GM21360 (cell line): ENCODE measurements at regions not wholly inside any gene's neighbourhood (a gene's known extent, or its start where the extent isn't known, plus 50 kb on each side); places are given as distances from the start of the nearest gene placed in this dataset.

Source experiments
- ATAC-seq: cut with Tn5 transposase; IDR thresholded peaks from one replicate; pipeline ENCODE4 v1.9.1; 2021; ENCODE audit warnings: mild to moderate bottlenecking, moderate library complexity; ENCODE audit not compliant: unreplicated experiment

DNA sequence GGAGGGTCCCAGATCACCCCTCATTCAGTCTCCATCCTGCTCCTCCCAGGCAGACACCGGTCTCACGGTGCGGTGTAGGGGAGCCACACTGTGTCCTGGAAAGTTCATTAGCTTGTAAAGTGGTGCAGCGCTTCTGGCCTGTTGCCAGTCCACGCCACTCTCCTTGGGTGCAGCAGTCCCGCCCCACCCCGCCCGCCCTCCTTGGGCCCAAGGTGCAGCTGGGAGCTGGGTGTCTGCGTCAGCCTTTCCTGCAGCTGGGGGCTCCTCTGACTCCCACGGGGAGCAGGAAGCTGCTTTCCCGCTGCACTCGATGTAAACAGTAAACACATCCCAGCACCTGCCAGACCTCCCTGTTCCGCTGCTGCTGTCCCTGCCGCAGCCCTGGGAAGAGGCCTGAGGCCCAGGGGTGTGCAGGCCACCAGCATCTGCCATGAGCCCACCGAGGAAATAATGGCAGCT, 53.8 kb upstream of the ASB18 start:
- ATAC-seq = no peak

GRCh38 chr2:236318401-236318800, 54.2 kb upstream of the ASB18 start:
- no peak for ATAC-seq

DNA sequence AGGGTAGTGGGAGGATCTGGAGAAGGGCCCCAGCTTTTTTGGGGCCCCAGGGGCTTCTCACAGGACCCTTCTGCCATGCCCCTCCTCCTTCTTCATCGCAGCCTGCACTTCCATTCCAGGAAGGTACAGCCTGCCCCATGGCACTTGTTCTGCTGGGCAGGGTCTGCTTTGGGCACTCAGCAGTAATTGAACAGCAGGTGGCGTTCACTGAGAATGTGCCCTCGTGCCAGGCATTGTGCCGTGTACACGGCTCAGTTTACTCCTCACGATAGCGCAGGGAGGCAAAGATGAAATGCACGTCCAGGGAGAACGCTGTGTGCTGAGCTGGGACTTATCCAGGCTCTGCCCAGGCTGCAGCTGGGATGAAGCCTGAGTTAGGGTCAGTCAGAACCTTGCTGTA, 54.8 kb upstream of the ASB18 start:
- ATAC-seq = no peak

DNA sequence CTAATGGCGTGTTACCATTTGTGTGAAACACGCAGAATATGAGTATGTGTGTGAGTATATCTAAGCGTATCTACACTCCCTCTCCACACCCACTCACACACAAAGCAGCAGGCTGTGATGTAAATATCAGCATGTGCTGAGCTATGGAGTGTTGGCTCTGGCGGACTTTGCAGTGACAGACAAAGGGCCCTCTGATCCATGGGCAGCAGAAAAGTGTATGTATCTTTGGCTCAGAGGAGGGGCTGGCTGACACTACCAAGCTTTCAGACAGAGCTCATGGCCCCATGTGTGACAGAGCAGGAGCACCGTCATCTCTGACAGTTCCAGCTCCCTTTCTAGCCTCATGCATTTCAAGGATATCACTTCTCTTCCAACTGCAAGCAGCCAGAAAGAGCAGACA, 57.2 kb upstream of the ASB18 start:
- ATAC-seq = no peak

DNA sequence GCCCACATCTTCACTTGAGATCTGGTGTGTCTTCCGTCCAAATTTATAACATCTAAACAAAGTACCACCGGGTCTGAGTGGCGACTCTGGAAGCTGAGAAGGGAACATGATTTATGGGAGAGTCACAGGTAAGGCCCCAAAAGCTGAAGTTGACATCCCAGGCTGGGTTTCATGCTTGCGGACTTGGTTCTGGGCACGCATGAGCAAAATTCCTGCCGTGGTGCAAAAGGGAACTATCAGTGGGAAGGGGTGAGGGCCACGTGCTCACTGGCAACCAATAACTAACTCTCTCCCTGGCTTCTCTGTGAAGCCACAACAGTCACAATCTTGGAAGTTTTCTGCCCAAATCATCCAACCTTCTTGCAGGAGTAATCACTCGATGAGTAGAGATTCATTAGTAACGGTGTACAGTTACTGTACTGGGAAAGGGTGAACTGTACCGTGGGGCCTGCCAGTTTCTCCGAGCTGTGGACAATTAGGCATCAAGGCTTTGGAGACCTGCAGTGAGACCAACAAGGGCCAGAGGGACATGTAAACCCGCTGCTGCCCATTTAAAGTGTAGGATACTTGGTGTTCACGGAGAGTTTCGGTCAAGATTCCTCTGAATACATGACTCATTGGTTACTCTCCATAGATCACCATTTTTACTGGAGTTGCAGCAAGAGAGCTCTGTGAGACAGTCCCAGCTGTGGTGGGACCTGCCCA, 69.4 kb upstream of the ASB18 start:
- ATAC-seq = no peak

- no peak for ATAC-seq
These were observed 70.1 kb upstream of the ASB18 start for GRCh38 chr2:236334122-236334876.

DNA sequence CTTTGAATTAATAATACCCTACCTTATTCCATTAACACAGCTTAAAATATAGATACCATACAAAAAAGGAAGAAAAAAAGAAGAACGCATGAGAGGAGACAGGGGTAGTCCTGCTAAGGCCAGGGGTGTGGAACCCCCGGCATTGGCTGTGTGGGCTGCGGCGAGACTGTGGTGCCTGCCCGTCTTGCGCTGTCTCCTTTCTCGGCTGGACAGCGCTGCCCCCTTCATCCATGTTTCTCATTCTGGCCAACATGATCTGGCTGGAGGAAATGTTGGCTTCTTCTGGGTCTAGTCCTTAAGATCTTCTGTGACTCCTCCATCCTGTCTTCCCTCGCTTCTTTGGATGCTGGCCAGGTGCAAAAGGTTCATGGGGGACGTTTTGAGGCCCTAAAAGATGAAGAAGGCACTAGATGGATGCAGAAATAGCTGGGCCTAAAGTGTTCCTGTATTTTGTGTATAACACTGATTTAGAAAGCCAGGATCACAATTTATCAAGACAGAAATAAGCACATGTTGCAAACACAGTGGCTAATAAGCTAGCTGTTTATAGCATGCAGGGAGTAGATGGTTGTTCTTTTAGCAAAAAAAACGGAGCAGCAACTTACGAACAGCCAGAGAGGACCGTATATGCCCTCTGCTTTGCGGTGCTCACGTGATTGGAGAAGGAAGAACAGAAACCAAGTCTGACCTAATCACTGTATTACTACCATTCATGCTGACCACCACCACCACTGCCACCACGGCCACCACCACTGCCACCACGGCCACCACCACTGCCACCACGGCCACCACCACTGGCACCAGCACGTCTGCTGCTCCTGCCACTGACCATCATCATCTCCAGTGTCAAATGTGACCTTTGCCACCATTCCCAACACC, 71.7 kb upstream of the ASB18 start:
- ATAC-seq = no peak

DNA sequence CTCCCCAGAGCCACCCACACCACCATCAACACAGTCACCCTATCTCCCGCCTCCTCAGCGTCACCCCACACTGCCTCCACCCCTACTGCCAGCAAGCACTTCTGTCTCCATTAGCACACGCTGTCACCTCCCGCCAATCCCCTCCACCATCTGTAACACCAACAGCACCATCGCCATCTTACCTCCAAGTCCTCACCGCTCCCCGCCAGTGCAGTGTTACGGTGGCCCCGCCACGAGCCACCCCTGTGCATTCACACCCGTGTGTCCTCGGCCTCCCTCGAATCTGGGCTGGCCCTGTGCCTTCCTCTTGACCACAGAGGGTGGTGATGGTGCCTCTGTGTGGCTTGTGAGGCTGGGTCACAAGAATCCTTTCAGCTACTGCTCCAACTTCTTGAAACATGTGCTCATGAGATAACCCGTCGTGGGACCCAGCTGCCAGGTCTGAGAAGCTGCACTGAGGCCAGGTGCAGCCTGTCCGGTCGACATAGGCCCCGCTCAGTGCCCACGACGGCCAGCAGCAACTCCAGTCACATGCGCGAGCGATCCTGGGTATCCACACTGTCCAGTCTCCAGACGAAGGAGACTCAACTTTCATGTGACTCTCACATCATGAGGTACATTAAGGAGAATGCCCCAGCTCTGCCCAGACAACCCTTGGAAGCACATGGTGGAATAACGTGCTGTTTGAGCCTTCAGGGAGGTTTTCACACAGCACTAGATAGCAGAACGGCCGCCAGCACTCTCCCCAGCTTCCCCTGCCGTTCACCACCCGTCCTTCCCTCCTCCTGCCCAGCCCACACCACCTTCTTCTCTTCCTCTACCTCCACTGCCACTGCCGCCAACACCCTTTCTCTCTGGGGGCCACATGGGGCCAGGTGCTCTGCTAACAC, 72.6 kb upstream of the ASB18 start:
- ATAC-seq = no peak

DNA sequence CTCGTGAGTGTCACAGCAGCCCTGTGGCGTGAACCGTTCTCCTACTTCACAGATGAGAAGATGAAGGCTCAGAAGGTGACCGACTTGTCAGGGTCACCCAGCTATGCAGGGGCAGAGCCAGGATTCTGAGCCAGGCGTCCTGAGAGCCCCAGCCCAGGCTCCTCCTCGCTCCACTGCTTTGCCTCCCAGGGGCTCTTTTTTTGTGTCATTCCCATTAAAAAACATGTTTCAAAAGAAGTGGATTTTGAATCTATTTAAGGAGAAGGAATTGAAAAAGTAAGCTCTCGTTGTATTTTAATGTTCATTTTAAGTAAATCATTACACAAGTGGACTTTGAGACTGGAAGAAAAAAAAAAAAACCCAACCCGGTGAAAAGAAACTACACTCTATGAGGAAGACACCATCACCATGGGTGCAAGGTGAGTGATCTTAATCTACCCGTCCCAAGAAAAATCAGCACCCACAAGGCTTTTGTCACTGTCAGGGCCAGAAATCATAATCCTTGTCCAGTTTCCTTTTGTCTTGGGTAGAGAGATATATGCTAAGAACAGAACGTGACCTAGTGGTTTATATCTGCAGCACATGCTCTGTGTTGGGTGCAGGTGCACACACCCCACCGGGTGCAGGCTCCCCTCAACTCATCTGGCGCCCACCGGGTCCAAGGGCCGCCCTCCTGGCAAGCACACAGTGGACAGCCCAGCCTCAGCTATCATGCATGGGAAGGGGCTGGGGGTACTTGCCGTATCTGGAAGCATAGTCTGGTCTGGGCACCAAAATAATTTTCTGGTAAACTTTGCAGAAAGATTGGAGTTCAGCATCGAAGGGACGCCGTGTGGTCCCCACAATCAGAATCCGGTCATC, 73.5 kb upstream of the ASB18 start:
- ATAC-seq = no peak

- no peak for ATAC-seq
These were observed 74.4 kb upstream of the ASB18 start for GRCh38 chr2:236338495-236339184.

GRCh38 chr2:236340251-236340650, 76.0 kb upstream of the ASB18 start:
- no peak for ATAC-seq

DNA sequence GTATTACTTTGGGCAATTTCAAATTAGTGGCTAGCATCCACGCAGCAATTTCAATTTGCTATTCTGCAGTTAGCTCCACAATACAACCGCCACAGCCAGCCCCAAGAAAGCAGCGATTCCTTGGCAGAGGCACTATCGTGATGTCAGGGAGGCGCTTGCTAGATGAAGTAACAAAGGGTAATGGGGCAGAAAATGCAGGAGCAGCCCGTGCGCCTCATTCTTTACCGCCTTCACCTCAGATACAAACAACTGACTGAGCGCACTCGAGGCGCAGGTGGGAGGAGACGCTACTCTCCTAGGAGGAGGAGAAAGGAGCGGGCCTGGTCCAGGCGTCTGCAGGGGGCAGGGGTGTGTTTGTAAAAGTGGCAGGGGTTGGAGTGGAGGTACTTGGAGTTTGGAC, 76.9 kb upstream of the ASB18 start:
- no peak for ATAC-seq

- ATAC-seq = no peak
These were observed 77.5 kb upstream of the ASB18 start for GRCh38 chr2:236341721-236342120.

GRCh38 chr2:236342507-236342906, 78.3 kb upstream of the ASB18 start:
- ATAC-seq = no peak

- ATAC-seq = no peak
These were observed 78.7 kb upstream of the ASB18 start for GRCh38 chr2:236342951-236343350.

GRCh38 chr2:236343400-236344161, 79.4 kb upstream of the ASB18 start:
- no peak for ATAC-seq

- ATAC-seq = no peak
These were observed 80.2 kb upstream of the ASB18 start for GRCh38 chr2:236344446-236344845.

GRCh38 chr2:236345081-236345714, 81.0 kb upstream of the ASB18 start:
- ATAC-seq = no peak
